ENCODE measurements at regions not wholly inside any gene's neighbourhood (a gene's known extent, or its start where the extent isn't known, plus 50 kb on each side); places are given as distances from the start of the nearest gene placed in this dataset.

DNA sequence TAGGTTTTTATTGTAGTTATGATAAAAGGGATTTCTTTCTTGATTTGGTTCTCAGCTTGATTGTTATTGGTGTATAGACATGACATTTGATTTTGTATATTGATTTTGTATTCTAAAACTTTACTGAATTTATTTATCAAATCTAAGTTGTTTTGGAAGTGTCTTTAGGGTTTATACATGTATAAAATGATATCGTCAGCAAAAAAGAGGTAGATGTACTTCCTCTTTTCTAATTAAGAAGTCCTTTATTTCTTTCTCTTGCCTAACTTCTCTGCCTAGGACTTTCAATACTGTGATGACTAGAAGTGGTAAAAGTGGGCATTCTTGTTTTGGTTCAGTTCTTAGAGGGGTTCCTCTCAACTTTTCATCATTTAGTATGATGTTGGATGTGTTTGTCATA lies 487.3 kb upstream of the KIF2B start:
- TF ChIP-seq, protein P1, sequence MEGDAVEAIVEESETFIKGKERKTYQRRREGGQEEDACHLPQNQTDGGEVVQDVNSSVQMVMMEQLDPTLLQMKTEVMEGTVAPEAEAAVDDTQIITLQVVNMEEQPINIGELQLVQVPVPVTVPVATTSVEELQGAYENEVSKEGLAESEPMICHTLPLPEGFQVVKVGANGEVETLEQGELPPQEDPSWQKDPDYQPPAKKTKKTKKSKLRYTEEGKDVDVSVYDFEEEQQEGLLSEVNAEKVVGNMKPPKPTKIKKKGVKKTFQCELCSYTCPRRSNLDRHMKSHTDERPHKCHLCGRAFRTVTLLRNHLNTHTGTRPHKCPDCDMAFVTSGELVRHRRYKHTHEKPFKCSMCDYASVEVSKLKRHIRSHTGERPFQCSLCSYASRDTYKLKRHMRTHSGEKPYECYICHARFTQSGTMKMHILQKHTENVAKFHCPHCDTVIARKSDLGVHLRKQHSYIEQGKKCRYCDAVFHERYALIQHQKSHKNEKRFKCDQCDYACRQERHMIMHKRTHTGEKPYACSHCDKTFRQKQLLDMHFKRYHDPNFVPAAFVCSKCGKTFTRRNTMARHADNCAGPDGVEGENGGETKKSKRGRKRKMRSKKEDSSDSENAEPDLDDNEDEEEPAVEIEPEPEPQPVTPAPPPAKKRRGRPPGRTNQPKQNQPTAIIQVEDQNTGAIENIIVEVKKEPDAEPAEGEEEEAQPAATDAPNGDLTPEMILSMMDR (IDR thresholded peaks at IDR 0.05 in 4 of 5, conservative IDR thresholded peaks at IDR 0.05 in 1 of 5): no peak
- TF ChIP-seq POLR2A (IDR thresholded peaks at IDR 0.05): no peak
